Chondrocyte (in vitro differentiated cells): ENCODE measurements at regions not wholly inside any gene's neighbourhood (a gene's known extent, or its start where the extent isn't known, plus 50 kb on each side); places are given as distances from the start of the nearest gene placed in this dataset.

Experiments
- DNase-seq: peaks from one replicate; pipeline ENCODE4 v3.0.0; 2021; ENCODE audit warnings: mixed read lengths, low spot score
- H3K27ac Mint-ChIP-seq: one replicate; pipeline ENCODE4 v1.8.0; 2021; ENCODE audit warnings: mild to moderate bottlenecking, moderate library complexity, mixed read lengths; ENCODE audit not compliant: unreplicated experiment
- H3K27me3 Mint-ChIP-seq: 2 replicates; pipeline ENCODE4 v1.8.0; 2021; ENCODE audit warnings: low read depth, mixed read lengths
- H3K36me3 Mint-ChIP-seq: 2 replicates; pipeline ENCODE4 v1.8.0; 2021; ENCODE audit warnings: low read depth, mixed read lengths
- H3K4me1 Mint-ChIP-seq: 2 replicates; pipeline ENCODE4 v1.8.0; 2021; ENCODE audit warnings: low read depth, mild to moderate bottlenecking, mixed read lengths
- H3K4me3 Mint-ChIP-seq: one replicate; pipeline ENCODE4 v1.8.0; 2021; ENCODE audit warnings: mild to moderate bottlenecking, moderate library complexity, mixed read lengths; ENCODE audit not compliant: unreplicated experiment
- H3K9me3 Mint-ChIP-seq: 2 replicates; pipeline ENCODE4 v1.8.0; 2021; ENCODE audit warnings: low read depth, mixed read lengths
- CTCF ChIP-seq: fragments of 200-600 bp; sonication (generic); IDR thresholded peaks from 2 replicates; pipeline ENCODE4 v1.5.0; 2021; ENCODE audit warnings: antibody characterized with exemption, mild to moderate bottlenecking, moderate library complexity

GRCh38 chr12:124368421-124369032 is 73.6 kb downstream of the RFLNA start:
- Mint-ChIP-seq H3K4me1 (peaks cover 42% of the 10 kb centered on the region), H3K27ac (peak overlapping the region; percentile 77), H3K36me3 (peaks cover 13% of the 10 kb centered on the region), H3K27me3 (no peaks in the 10 kb centered on the region), H3K9me3 (no peaks in the 10 kb centered on the region), H3K4me3 (no peak overlapping the region)
- DNase-seq, result no peak
- no peak for TF ChIP-seq CTCF

- no peaks in the 10 kb centered on the region for H3K9me3 Mint-ChIP-seq
- H3K4me3 Mint-ChIP-seq, result no peak overlapping the region
- TF ChIP-seq CTCF, result no peak
- DNase-seq, result no peak
- H3K27me3 Mint-ChIP-seq, result no peaks in the 10 kb centered on the region
- no peak overlapping the region for H3K27ac Mint-ChIP-seq
- peaks cover 34% of the 10 kb centered on the region for H3K4me1 Mint-ChIP-seq
- H3K36me3 Mint-ChIP-seq, result peaks cover 13% of the 10 kb centered on the region
These were observed 71.0 kb downstream of the RFLNA start for GRCh38 chr12:124365726-124366430.
